Spleen (tissue), 7 donors: ENCODE measurements at regions not wholly inside any gene's neighbourhood (a gene's known extent, or its start where the extent isn't known, plus 50 kb on each side); places are given as distances from the start of the nearest gene placed in this dataset.

Source experiments
- CTCF ChIP-seq, 11 experiments: fragments of 200-600 bp in 7 of 11; fragments of 450-650 bp in 4 of 11; sonication (generic) in 4 of 11; IDR thresholded peaks in 8 of 11; conservative IDR thresholded peaks in 3 of 11; 1 replicate in 7 of 11; 2 replicates in 4 of 11; pipeline versions ENCODE4 v1.4.0 to v1.8.0; 2016 to 2021; ENCODE audit warnings: antibody characterized with exemption in 11 of 11, inconsistent platforms in 4 of 11, mild to moderate bottlenecking in 1 of 11
- POLR2A ChIP-seq, 3 donors: fragments of 450-650 bp; IDR thresholded peaks; one replicate each; pipeline ENCODE4 v1.5.1; 2017; ENCODE audit warnings: antibody characterized with exemption in 3 of 3, mild to moderate bottlenecking in 1 of 3
- donor health status: DM: no; HTN: no; CAD: no; lungs with moderate emphysema.
- donor health status: DM: no; HTN: no; CAD: no.
- donor health status: DM: no; HTN: no; CAD: no.

- TF ChIP-seq POLR2A (IDR thresholded peaks at IDR 0.05): no peak
- TF ChIP-seq CTCF (IDR thresholded peaks at IDR 0.05 in 8 of 11, conservative IDR thresholded peaks at IDR 0.05 in 3 of 11): no peak
Measured at GRCh38 chr11:106497321-106497720, 419.9 kb downstream of the AASDHPPT start.
